T-cell (primary cell): ENCODE measurements at regions not wholly inside any gene's neighbourhood (a gene's known extent, or its start where the extent isn't known, plus 50 kb on each side); places are given as distances from the start of the nearest gene placed in this dataset.

ENCODE experiments used
- ATAC-seq, 4 experiments: fragments of 200-7000 bp in 3 of 4; fragments of 150-1000 bp in 1 of 4; cut with Tn5 transposase; replicated peaks in 1 of 4; 1 replicate in 3 of 4; 2 replicates in 1 of 4; pipeline ENCODE4 v1.10.0; 2021; ENCODE audit warnings: moderate library complexity in 3 of 4, mild to moderate bottlenecking in 2 of 4, moderate number of reproducible peaks in 1 of 4
- CTCF ChIA-PET, 2 donors: fragments of 300-600 bp; sonication (Branson Sonifier 250); formaldehyde crosslinking; loops; one replicate each; lab custom pipeline; 2022; ENCODE audit warnings: antibody characterized with exemption in 2 of 2; lab: Charles Lee
- POLR2A ChIA-PET, 2 donors: fragments of 300-600 bp; sonication (Branson Sonifier 250); formaldehyde crosslinking; loops; one replicate each; lab custom pipeline; 2022; ENCODE audit warnings: antibody characterized with exemption in 2 of 2; lab: Charles Lee
- DNase-seq, 35 experiments: peaks; one replicate each; pipeline versions ENCODE4 v3.0.0 to v3.0.0-alpha.2; 2013 to 2023
- H3K27ac ChIP-seq: one replicate; pipeline ENCODE4 v1.5.1; 2013; ENCODE audit warnings: low read length
- H3K27me3 ChIP-seq, 2 experiments: replicated peaks in 1 of 2; 1 replicate in 1 of 2; 2 replicates in 1 of 2; pipeline versions ENCODE4 v1.6.1 to v1.7.0; 2013; ENCODE audit warnings: low read length in 1 of 2, mixed read lengths in 1 of 2; ENCODE audit not compliant: control insufficient read depth in 2 of 2, insufficient read depth in 2 of 2; ENCODE audit errors: extremely low read depth in 1 of 2
- H3K36me3 ChIP-seq, 2 donors: 1 replicate in 1 of 2; 2 replicates in 1 of 2; pipeline versions ENCODE4 v1.6.1 to v1.7.0; 2013; ENCODE audit warnings: low read length in 1 of 2; ENCODE audit not compliant: control insufficient read depth in 2 of 2, insufficient read depth in 1 of 2; ENCODE audit errors: extremely low read depth in 1 of 2
- H3K4me1 ChIP-seq, 2 experiments: 1 replicate in 1 of 2; 2 replicates in 1 of 2; pipeline versions ENCODE4 v1.6.1 to v1.7.0; 2013; ENCODE audit warnings: low read length in 2 of 2, mixed read lengths in 1 of 2; ENCODE audit not compliant: insufficient read depth in 2 of 2, control insufficient read depth in 1 of 2; ENCODE audit errors: extremely low read depth in 1 of 2
- H3K4me3 ChIP-seq, 2 donors: 1 replicate in 1 of 2; 2 replicates in 1 of 2; pipeline versions ENCODE4 v1.5.1 to v1.7.0; 2013; ENCODE audit warnings: mild to moderate bottlenecking in 2 of 2, low read length in 1 of 2, moderate library complexity in 1 of 2; ENCODE audit not compliant: control insufficient read depth in 1 of 2; ENCODE audit errors: extremely low read depth in 1 of 2
- H3K9me3 ChIP-seq: 2 replicates; pipeline ENCODE4 v1.7.0; 2013
- H3K27ac Mint-ChIP-seq, 2 donors: one replicate each; pipeline ENCODE4 v1.8.0; 2020 to 2021; ENCODE audit warnings: mild to moderate bottlenecking in 2 of 2, mixed read lengths in 2 of 2
- H3K27me3 Mint-ChIP-seq, 2 donors: one replicate each; pipeline ENCODE4 v1.8.0; 2021 to 2022; ENCODE audit warnings: mixed read lengths in 2 of 2
- H3K36me3 Mint-ChIP-seq: one replicate; pipeline ENCODE4 v1.8.0; 2021; ENCODE audit warnings: mixed read lengths
- H3K4me1 Mint-ChIP-seq, 3 donors: one replicate each; pipeline ENCODE4 v1.8.0; 2020 to 2022; ENCODE audit warnings: mixed read lengths in 3 of 3, mild to moderate bottlenecking in 1 of 3
- H3K4me3 Mint-ChIP-seq, 3 donors: one replicate each; pipeline ENCODE4 v1.8.0; 2020 to 2022; ENCODE audit warnings: mild to moderate bottlenecking in 3 of 3, mixed read lengths in 3 of 3, moderate library complexity in 3 of 3
- H3K9me3 Mint-ChIP-seq, 3 donors: one replicate each; pipeline ENCODE4 v1.8.0; 2020 to 2022; ENCODE audit warnings: mixed read lengths in 3 of 3
- WGBS: methylation state at CpG from one replicate; pipeline ENCODE4 v1.1.5; 2013; ENCODE audit warnings: missing lambda C conversion rate; ENCODE audit not compliant: insufficient coverage; 5-methylcytosine and 5-hydroxymethylcytosine counted together

DNA sequence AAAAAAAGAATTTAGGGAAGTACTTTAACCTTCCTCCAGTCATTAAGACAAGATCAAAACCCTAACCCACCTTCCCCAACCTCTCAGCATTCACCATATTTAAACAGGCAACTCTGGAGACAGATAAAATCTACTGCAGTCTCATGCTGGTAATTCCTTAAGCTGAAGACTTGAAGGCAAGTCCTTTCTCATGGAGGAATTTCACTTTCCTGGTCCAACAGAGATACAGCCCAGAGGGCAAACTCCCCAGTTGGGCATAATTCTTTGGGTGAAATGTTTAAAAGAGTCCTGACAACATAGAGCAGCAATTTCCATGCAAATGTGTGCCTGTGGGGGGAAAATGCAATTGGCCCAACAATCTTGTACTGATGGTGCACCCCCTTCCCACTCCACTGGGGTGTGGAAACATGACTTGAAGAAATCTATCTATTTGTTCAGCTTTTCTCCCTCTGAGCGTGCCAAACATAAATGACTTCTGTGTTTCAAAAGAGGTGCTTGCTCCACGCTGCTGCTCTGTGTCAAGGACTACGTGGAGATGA is 131.8 kb upstream of the HNRNPA3 start:
- no peak overlapping the region for H3K4me3 ChIP-seq
- H3K27ac ChIP-seq = no peak overlapping the region
- no peaks in the 10 kb centered on the region for H3K4me1 ChIP-seq
- H3K27me3 ChIP-seq = peaks cover 0 to 10% of the 10 kb centered on the region in 2 experiments
- H3K36me3 ChIP-seq = no peaks in the 10 kb centered on the region
- no peaks in the 10 kb centered on the region for H3K9me3 ChIP-seq
- CTCF ChIA-PET = no interaction called here
- Mint-ChIP-seq H3K36me3 (no peaks in the 10 kb centered on the region), H3K4me3 (no peak overlapping the region), H3K27ac (no peak overlapping the region), H3K4me1 (no peaks in the 10 kb centered on the region), H3K9me3 (no peaks in the 10 kb centered on the region), H3K27me3 (peaks cover 9 to 27% of the 10 kb centered on the region in 2 donors)
- POLR2A ChIA-PET = no interaction called here
- DNase-seq (no peak), ATAC-seq (no peak)
- 100% methylated on average over 3 of the region's 3 CpGs for WGBS

DNA sequence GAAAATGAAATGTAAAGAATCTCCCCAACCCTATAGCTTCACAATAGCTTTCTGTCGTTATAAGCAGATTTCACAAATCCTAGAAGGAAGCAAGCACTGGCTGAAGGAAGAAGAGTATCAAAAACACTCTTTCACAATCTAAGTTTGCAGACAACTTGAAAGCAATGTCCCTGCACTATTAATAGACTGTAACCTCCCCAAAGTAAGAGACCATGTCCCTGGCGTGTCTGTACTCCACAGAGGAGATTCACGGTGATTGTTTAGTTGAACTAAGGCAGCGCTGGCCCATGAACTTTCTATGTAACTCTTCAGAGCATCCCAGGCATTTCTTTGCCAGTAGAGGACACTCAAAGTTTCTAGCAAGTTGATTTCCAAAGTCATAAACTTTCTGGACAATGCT is 128.0 kb upstream of the HNRNPA3 start:
- ChIA-PET POLR2A (no interaction called here), CTCF (no interaction called here)
- no peak overlapping the region for H3K27ac Mint-ChIP-seq
- H3K4me3 ChIP-seq = no peak overlapping the region
- WGBS = 90% methylated on average over 2 of the region's 4 CpGs
- no peaks in the 10 kb centered on the region for H3K9me3 Mint-ChIP-seq
- H3K36me3 Mint-ChIP-seq = no peaks in the 10 kb centered on the region
- H3K36me3 ChIP-seq = no peaks in the 10 kb centered on the region
- no peak overlapping the region for H3K4me3 Mint-ChIP-seq
- DNase-seq (no peak), ATAC-seq (no peak)
- H3K27me3 ChIP-seq = no peaks in the 10 kb centered on the region
- H3K27me3 Mint-ChIP-seq = peaks cover 3 to 18% of the 10 kb centered on the region in 2 donors
- no peaks in the 10 kb centered on the region for H3K4me1 Mint-ChIP-seq
- no peaks in the 10 kb centered on the region for H3K4me1 ChIP-seq
- H3K27ac ChIP-seq = no peak overlapping the region
- no peaks in the 10 kb centered on the region for H3K9me3 ChIP-seq

DNA sequence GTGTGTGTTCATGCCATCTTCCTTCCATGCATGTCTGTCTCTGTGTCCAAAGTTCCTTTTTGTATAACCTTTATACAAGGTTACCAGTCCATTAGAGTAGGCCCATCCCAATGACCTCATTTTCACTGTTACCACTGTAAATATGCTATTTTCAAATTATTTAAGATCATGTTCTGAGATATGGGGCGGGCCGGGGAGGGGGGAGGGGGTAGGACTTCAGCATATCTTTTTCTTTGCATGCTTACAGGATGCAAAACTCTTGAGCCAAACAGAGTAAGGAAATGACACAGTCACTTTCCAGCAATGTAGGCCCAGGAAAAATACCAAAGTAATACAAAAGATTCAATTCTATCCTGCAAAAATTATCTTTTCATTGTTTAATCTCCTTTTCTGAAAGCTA is 124.1 kb upstream of the HNRNPA3 start:
- no CpG with 5 or more reads among the region's 2 CpGs for WGBS

DNA sequence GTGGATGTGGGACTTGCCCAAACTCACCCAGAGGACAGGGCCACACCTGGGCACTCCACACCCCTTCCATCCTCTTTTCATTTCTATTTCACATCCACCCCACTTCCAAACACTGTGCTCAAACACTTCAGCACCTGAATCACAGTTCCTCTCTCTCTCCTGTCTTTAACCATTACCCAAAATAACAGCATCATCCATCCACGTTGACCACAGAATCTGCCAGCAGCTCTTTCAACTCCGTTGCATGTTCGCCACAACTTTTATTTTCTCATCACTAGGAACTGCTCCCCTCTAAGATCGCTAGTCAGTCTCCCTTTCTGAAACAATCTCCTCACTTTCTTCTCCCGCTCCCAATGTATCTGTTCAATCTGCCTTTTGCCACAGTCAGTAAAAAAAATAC is 121.6 kb upstream of the HNRNPA3 start:
- Mint-ChIP-seq H3K4me1 (no peaks in the 10 kb centered on the region), H3K9me3 (no peaks in the 10 kb centered on the region), H3K36me3 (no peaks in the 10 kb centered on the region), H3K27me3 (peaks cover 20 to 26% of the 10 kb centered on the region in 2 donors), H3K4me3 (no peak overlapping the region), H3K27ac (no peak overlapping the region)
- Histone ChIP-seq H3K4me3 (no peak overlapping the region), H3K36me3 (no peaks in the 10 kb centered on the region), H3K4me1 (no peaks in the 10 kb centered on the region), H3K27me3 (peaks cover 0 to 11% of the 10 kb centered on the region in 2 experiments), H3K27ac (no peak overlapping the region), H3K9me3 (no peaks in the 10 kb centered on the region)
- ChIA-PET CTCF (interaction anchor here in 1 of 2 donors (0.5 to 0.7 kb wide), 2 partner anchors 80 to 1183 kb away, joined by 3 to 6 read pairs; no protein-coding TSS in a partner anchor), POLR2A (no interaction called here)
- no peak for ATAC-seq
- WGBS = 30% methylated on average over 4 of the region's 5 CpGs
- no peak for DNase-seq

More for the DNA sequence above, 124.1 kb upstream of the HNRNPA3 start:
- no peak overlapping the region for H3K27ac ChIP-seq
- Mint-ChIP-seq H3K9me3 (no peaks in the 10 kb centered on the region), H3K4me1 (no peaks in the 10 kb centered on the region), H3K4me3 (no peak overlapping the region), H3K27ac (no peak overlapping the region), H3K36me3 (no peaks in the 10 kb centered on the region), H3K27me3 (peaks cover 7 to 23% of the 10 kb centered on the region in 2 donors)
- DNase-seq (no peak), ATAC-seq (no peak)
- H3K27me3 ChIP-seq = peaks cover 0 to 8% of the 10 kb centered on the region in 2 experiments
- ChIA-PET CTCF (no interaction called here), POLR2A (no interaction called here)
- H3K4me1 ChIP-seq = no peaks in the 10 kb centered on the region
- H3K4me3 ChIP-seq = no peak overlapping the region
- H3K9me3 ChIP-seq = no peaks in the 10 kb centered on the region
- H3K36me3 ChIP-seq = no peaks in the 10 kb centered on the region

DNA sequence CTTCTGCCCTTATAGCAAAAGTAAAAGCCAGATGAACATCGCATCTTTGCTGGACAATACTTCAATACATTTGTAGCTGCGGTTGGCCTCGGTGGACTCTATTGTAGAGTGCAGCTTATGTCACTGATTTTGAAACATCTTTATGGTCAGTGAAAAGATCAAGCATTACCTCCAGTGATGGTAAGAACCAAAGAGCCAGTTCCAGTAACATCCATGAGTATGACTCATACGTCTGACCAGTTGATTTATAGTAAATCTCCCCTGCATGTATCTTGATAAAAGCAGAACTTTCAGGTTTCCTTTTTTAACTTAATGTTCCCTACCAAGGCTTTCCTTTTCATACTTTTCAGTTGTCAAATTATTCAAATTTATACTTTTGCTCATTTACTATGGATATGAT is 119.2 kb upstream of the HNRNPA3 start:
- WGBS = 96% methylated on average over 4 of the region's 4 CpGs
- Histone ChIP-seq H3K4me1 (no peaks in the 10 kb centered on the region), H3K27ac (no peak overlapping the region), H3K36me3 (no peaks in the 10 kb centered on the region), H3K4me3 (no peak overlapping the region), H3K9me3 (no peaks in the 10 kb centered on the region), H3K27me3 (peaks cover 0 to 11% of the 10 kb centered on the region in 2 experiments)
- POLR2A ChIA-PET = no interaction called here
- Mint-ChIP-seq H3K9me3 (no peaks in the 10 kb centered on the region), H3K36me3 (no peaks in the 10 kb centered on the region), H3K27me3 (peaks cover 18 to 24% of the 10 kb centered on the region in 2 donors), H3K4me3 (no peak overlapping the region), H3K27ac (no peak overlapping the region), H3K4me1 (no peaks in the 10 kb centered on the region)
- DNase-seq (no peak), ATAC-seq (no peak)
- CTCF ChIA-PET = no interaction called here

DNA sequence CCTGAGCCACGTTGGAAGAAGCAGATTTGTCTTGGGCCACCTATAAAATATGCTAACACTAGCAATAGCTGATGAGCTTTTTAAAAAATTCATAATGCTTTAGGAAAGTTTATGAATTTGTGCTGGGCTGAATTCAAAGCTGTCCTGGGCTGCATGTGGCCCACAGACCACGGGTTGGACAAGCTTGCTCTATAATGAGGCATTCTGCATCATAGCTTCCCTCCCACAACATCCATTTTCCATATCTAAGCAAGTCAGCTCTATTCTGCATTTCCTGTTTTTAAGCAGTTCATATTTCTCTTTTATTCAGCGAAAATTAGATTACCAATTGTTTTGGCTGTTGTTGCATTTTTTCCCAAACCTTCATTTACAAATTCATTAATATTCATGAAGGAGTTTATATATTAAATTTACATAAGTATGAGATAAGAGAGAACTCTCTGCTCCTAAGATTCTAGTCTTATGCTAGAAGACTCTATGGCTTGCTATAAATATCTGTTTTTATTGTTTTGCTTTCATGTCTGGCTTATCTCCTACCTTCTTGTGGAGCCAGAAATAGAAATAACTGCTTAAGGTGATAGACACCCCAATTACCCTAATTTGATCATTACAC is 114.5 kb upstream of the HNRNPA3 start:
- H3K27me3 ChIP-seq = peaks cover 0 to 3% of the 10 kb centered on the region in 2 experiments
- H3K36me3 ChIP-seq = no peaks in the 10 kb centered on the region
- no peaks in the 10 kb centered on the region for H3K4me1 ChIP-seq
- ChIA-PET POLR2A (no interaction called here), CTCF (no interaction called here)
- no peak overlapping the region for H3K4me3 Mint-ChIP-seq
- no peak for DNase-seq
- H3K4me1 Mint-ChIP-seq = no peaks in the 10 kb centered on the region
- H3K9me3 Mint-ChIP-seq = peaks cover 4 to 8% (median 5%) of the 10 kb centered on the region in 3 donors
- H3K9me3 ChIP-seq = no peaks in the 10 kb centered on the region
- no peak for ATAC-seq
- no peak overlapping the region for H3K27ac Mint-ChIP-seq
- H3K4me3 ChIP-seq = no peak overlapping the region
- WGBS = 0% methylated on average over 1 of the region's 3 CpGs
- no peaks in the 10 kb centered on the region for H3K36me3 Mint-ChIP-seq
- no peak overlapping the region for H3K27ac ChIP-seq
- H3K27me3 Mint-ChIP-seq = peaks cover 10 to 18% of the 10 kb centered on the region in 2 donors
